Peyer's patch (tissue), 4 donors: ENCODE measurements at regions not wholly inside any gene's neighbourhood (a gene's known extent, or its start where the extent isn't known, plus 50 kb on each side); places are given as distances from the start of the nearest gene placed in this dataset.

Experiments
- CTCF ChIP-seq, 6 experiments: fragments of 450-650 bp in 4 of 6; fragments of 200-600 bp in 2 of 6; sonication (generic) in 1 of 6; IDR thresholded peaks; one replicate each; pipeline ENCODE4 v1.5.1; 2017 to 2019; ENCODE audit warnings: antibody characterized with exemption in 6 of 6, mild to moderate bottlenecking in 3 of 6, moderate library complexity in 1 of 6
- POLR2A ChIP-seq, 2 donors: fragments of 450-650 bp; IDR thresholded peaks; one replicate each; pipeline ENCODE4 v1.5.1; 2017; ENCODE audit warnings: antibody characterized with exemption in 2 of 2, mild to moderate bottlenecking in 2 of 2, moderate library complexity in 2 of 2

- TF ChIP-seq CTCF (IDR thresholded peaks at IDR 0.05) = no peak
- no peak for TF ChIP-seq POLR2A (IDR thresholded peaks at IDR 0.05)
Measured at GRCh38 chr22:47665151-47665550, 902.7 kb downstream of the TBC1D22A start.
